Ascending aorta (tissue), 2 donors: ENCODE measurements at regions not wholly inside any gene's neighbourhood (a gene's known extent, or its start where the extent isn't known, plus 50 kb on each side); places are given as distances from the start of the nearest gene placed in this dataset.

Experiments
- DNase-seq, 2 donors: peaks; one replicate each; pipeline ENCODE4 v3.0.0-alpha.2; 2019; ENCODE audit warnings: low spot score in 2 of 2
- H3K27ac ChIP-seq, 2 donors: fragments of 200-600 bp; sonication (generic); one replicate each; pipeline ENCODE4 v1.5.1; 2016 to 2017; ENCODE audit warnings: mild to moderate bottlenecking in 1 of 2
- H3K27me3 ChIP-seq: fragments of 200-600 bp; sonication (generic); one replicate; pipeline ENCODE4 v1.5.1; 2017
- H3K36me3 ChIP-seq, 2 donors: fragments of 200-600 bp; sonication (generic); one replicate each; pipeline ENCODE4 v1.5.1; 2016
- H3K4me1 ChIP-seq, 2 donors: fragments of 200-600 bp; sonication (generic); one replicate each; pipeline ENCODE4 v1.5.1; 2016 to 2017; ENCODE audit warnings: mild to moderate bottlenecking in 1 of 2
- H3K4me3 ChIP-seq, 2 donors: fragments of 200-600 bp; sonication (generic); one replicate each; pipeline ENCODE4 v1.5.1; 2016 to 2017; ENCODE audit warnings: mild to moderate bottlenecking in 1 of 2
- H3K9me3 ChIP-seq, 2 donors: fragments of 200-600 bp; sonication (generic); one replicate each; pipeline ENCODE4 v1.5.1; 2016
- intact Hi-C: fragments of 100-400 bp; cut with DNase I; formaldehyde crosslinking; loops from one replicate; pipeline ENCODE4 v1.15.1; 2023
- TF ChIP-seq, protein P1 (sequence below), 3 experiments: fragments of 200-600 bp in 2 of 3; fragments of 450-650 bp in 1 of 3; sonication (generic) in 2 of 3; IDR thresholded peaks; one replicate each; pipeline ENCODE4 v1.5.1; 2016 to 2019; ENCODE audit warnings: antibody characterized with exemption in 3 of 3, mild to moderate bottlenecking in 1 of 3, moderate library complexity in 1 of 3

DNA sequence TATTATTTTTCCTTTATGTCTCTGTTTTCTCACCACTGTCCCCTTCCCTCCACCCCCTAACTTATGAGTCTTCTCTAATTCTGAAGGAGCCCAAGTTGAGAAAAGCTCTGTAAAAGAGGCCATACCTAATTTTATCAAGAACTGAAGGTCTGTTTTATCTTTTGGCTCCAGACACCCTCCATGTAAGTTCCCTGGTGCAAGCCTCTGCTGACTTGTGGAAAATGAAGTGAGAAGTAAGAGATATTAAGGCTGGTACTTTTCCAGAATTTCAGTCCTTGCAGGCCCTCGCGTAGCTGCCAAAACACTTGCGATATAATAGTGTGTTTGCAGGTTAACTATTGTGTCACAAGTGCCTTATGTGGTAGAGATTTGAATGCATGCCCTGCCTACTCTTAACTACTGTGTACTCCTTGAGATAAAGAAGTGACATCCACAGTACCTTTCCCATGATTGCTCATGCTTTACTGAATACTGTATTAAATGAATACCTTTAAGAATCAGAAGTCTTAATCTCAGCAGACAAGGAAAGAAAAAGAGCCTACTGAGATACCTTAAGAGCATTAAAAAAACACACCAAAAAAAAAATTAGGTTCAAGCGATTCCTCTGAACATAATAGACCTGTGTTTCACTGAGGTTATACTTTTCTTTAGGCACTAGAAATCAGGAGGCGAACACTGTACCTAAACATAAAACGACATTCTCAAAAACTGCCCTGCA lies 143.6 kb upstream of the ZNF184 start:
- Histone ChIP-seq H3K4me3 (peak overlapping the region in 1 of 2 donors; percentile 26), H3K36me3 (no peaks in the 10 kb centered on the region), H3K9me3 (no peaks in the 10 kb centered on the region), H3K4me1 (peaks cover 0 to 3% of the 10 kb centered on the region in 2 donors), H3K27ac (no peak overlapping the region), H3K27me3 (no peaks in the 10 kb centered on the region)
- TF ChIP-seq, protein P1, sequence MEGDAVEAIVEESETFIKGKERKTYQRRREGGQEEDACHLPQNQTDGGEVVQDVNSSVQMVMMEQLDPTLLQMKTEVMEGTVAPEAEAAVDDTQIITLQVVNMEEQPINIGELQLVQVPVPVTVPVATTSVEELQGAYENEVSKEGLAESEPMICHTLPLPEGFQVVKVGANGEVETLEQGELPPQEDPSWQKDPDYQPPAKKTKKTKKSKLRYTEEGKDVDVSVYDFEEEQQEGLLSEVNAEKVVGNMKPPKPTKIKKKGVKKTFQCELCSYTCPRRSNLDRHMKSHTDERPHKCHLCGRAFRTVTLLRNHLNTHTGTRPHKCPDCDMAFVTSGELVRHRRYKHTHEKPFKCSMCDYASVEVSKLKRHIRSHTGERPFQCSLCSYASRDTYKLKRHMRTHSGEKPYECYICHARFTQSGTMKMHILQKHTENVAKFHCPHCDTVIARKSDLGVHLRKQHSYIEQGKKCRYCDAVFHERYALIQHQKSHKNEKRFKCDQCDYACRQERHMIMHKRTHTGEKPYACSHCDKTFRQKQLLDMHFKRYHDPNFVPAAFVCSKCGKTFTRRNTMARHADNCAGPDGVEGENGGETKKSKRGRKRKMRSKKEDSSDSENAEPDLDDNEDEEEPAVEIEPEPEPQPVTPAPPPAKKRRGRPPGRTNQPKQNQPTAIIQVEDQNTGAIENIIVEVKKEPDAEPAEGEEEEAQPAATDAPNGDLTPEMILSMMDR (IDR thresholded peaks at IDR 0.05) = no peak
- DNase-seq = no peak
- intact Hi-C loops = no loop called here

GRCh38 chr6:27611451-27611850 lies 138.5 kb upstream of the ZNF184 start:
- DNase-seq = no peak
- intact Hi-C loops = no loop called here
- Histone ChIP-seq H3K27ac (no peak overlapping the region), H3K36me3 (no peaks in the 10 kb centered on the region), H3K4me3 (no peak overlapping the region), H3K9me3 (peaks cover 0 to 5% of the 10 kb centered on the region in 2 donors), H3K27me3 (no peaks in the 10 kb centered on the region), H3K4me1 (no peaks in the 10 kb centered on the region)
- TF ChIP-seq, protein P1 (IDR thresholded peaks at IDR 0.05) = no peak

- Histone ChIP-seq H3K4me1 (no peaks in the 10 kb centered on the region), H3K4me3 (no peak overlapping the region), H3K36me3 (no peaks in the 10 kb centered on the region), H3K27ac (no peak overlapping the region), H3K27me3 (no peaks in the 10 kb centered on the region), H3K9me3 (peaks cover 0 to 5% of the 10 kb centered on the region in 2 donors)
- DNase-seq = no peak
- intact Hi-C loops = no loop called here
- TF ChIP-seq, protein P1 (IDR thresholded peaks at IDR 0.05) = peak in 2 of 3 experiments; percentile 6 to 18
Measured at GRCh38 chr6:27608916-27609883, 136.3 kb upstream of the ZNF184 start.

GRCh38 chr6:27605401-27606342 lies 132.8 kb upstream of the ZNF184 start:
- Histone ChIP-seq H3K36me3 (no peaks in the 10 kb centered on the region), H3K9me3 (peaks cover 0 to 5% of the 10 kb centered on the region in 2 donors), H3K4me1 (no peaks in the 10 kb centered on the region), H3K27me3 (peaks cover 6% of the 10 kb centered on the region), H3K27ac (no peak overlapping the region), H3K4me3 (no peak overlapping the region)
- intact Hi-C loops = no loop called here
- no peak for DNase-seq
- TF ChIP-seq, protein P1 (IDR thresholded peaks at IDR 0.05) = no peak

- Histone ChIP-seq H3K9me3 (peaks cover 0 to 5% of the 10 kb centered on the region in 2 donors), H3K4me1 (no peaks in the 10 kb centered on the region), H3K36me3 (no peaks in the 10 kb centered on the region), H3K4me3 (no peak overlapping the region), H3K27ac (no peak overlapping the region), H3K27me3 (peaks cover 6% of the 10 kb centered on the region)
- DNase-seq = no peak
- intact Hi-C loops = no loop called here
- TF ChIP-seq, protein P1 (IDR thresholded peaks at IDR 0.05) = no peak
Measured at GRCh38 chr6:27604986-27605385, 132.1 kb upstream of the ZNF184 start.
